ENCODE measurements at regions not wholly inside any gene's neighbourhood (a gene's known extent, or its start where the extent isn't known, plus 50 kb on each side); places are given as distances from the start of the nearest gene placed in this dataset.

DNA sequence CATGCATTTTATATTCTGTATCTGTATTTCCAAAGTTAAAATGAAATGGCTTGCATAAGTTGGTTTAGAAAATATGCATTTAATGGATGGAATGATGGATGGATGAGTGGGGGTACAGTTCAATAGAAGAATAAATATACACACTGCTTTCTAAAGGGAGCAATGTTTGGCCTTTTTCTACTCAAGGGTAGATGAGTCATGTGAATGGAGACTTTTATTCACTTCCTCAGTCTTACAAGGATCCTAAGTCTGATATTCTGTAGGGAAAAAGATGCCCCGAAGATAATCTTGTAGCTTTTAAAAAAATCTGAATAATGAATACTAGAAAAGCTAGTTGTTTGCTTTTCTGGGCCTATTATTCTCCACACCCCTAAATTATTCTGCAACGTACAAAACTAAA, 2112.1 kb downstream of the MAT2B start:
- no peak for DNase-seq

DNA sequence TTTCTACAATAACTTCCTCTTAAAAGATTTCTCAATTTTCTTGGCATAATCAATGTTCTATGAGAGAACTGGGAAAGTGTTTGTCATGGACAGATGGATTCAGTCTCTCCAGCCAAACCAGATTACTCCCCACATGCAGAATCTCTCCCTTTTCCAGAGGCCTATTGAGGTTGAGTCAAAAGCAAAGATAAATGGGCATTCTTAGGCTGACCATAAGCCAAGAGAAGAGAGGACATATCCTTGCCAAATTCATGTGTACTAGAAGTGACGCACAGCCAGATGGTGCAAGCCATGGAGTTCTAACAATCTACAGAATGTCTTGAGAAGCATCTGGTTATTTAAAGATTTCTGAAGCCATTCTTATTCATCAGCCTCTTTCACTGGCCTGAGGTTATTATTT, 2115.0 kb downstream of the MAT2B start:
- no peak for DNase-seq

- DNase-seq: no peak
Observed at GRCh38 chr5:165622864-165623536, 2117.6 kb downstream of the MAT2B start.

- no peak for DNase-seq
Observed at GRCh38 chr5:165624166-165624946, 2118.9 kb downstream of the MAT2B start.

DNA sequence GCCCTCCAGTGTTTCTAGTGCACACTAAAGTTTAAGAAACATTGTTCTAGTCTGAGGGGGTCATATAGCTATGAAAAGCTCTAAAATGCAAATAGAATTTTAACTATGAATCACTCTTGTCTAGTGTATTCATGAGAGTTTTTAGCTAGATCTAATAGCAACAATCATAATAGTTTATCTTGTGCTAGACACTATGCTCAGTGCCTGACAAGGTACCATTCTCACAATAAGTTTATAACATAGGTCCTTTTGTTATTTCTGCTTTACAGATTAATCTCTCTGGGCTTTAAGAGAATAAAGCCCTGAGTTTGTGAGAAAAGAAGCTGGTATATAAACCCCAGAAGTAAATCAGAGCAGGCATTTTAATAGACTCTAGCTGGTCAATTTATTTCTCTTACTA, 2120.7 kb downstream of the MAT2B start:
- no peak for DNase-seq

DNA sequence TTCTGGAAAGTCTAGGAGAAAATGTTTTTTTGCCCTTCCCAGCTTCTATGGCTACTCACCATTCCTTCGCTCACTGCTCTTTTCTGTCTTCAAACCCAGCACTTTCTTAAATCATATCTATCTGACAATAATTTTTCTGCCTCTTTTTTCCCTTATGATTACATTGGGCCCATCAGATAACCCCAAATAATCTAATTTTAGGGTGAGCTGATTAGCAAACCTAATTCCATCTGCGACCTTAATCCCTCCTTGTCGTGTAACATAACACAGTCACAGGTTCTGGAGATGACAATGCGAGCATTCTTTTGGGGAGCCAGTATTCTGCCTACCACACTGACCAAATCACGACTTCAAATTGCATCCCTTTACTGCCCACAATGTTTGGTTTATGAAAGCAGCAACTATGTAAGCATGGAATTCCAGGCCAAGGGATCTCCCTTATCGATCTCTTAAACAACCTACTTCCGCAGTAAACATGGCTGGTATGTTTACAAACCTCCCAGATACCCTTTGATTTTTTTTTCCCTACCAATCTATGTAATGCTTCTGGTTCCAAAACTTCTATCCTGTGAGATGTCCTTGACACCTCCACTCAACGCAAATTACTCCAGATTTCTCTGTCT, 2122.2 kb downstream of the MAT2B start:
- DNase-seq: no peak

GRCh38 chr5:165630261-165630778, 2124.9 kb downstream of the MAT2B start:
- DNase-seq: peak; percentile 38

GRCh38 chr5:165631235-165631634, 2125.8 kb downstream of the MAT2B start:
- DNase-seq: no peak

DNA sequence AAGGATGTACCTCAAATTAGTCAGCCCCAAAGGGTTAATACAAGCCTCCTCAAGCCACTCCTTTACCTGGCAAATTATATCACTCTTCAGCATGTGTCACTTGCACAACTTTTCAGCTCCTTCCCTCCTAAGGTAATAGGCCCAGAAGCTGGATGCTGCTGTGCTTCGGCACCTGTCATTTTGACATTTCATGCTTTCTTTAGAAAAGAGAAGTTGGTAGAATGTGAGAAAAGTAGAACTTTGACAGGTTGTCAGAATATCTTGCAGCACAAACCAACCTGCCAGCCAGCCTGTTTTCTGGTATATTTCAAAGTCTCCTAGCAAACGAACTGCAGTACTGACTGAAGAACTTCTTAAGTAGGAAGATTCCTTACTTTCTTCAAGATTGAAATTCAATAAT, 2136.9 kb downstream of the MAT2B start:
- DNase-seq: no peak

DNA sequence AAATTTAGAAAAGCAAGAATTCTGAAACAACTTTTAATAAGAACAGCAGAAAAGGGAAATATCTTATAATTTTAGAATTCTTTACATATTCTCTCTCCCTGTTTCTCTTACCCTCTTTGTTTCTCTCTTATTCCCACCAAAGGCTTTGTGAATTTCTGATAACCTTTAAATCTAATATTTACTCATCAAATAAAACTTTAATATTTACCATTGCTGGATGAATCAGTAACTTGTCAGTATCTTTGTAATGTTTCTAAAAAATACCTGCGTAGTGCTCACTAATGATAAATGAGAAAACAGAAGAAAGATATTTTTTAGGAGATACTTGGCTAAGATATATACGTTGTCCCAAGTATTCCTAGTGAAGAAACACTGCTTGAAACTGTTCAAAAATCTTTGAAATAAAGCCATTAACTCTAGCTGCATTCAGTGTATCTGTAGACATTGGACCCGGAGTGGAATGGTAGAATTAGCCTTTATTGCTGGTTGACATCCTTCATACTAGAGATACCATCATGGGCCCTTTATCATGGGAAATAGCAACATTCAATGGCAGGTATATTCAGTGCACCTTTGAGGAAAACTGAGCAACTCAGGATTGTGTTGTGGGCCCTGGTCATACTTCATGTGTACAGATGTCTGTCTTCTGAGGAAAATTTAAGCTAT, 2160.4 kb downstream of the MAT2B start:
- no peak for DNase-seq

GRCh38 chr5:165673499-165673898, 2168.1 kb downstream of the MAT2B start:
- no peak for DNase-seq

- DNase-seq: no peak
Observed at GRCh38 chr5:165695796-165696195, 2190.4 kb downstream of the MAT2B start.

- no peak for DNase-seq
Observed at GRCh38 chr5:165705960-165706359, 2200.5 kb downstream of the MAT2B start.

DNA sequence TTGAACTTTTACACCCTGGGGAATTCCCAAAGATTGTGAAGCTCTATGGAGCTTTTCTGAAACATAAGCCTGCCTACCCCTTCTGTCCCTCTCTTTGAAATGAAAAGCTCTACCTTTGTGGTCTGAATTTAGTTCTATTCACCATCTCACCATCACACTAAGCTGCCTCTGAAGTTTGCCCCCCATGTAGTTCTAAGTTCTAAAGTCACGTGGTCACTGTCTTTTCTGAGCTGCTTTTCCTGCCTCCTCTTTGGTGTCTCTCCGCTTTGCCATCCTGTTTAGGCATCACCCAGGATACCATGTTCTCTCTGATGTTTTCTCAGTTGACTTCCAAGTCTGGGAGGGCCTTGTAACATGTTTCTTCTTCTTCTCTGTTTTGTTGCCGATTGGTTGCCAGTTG, 2206.6 kb downstream of the MAT2B start:
- no peak for DNase-seq

DNA sequence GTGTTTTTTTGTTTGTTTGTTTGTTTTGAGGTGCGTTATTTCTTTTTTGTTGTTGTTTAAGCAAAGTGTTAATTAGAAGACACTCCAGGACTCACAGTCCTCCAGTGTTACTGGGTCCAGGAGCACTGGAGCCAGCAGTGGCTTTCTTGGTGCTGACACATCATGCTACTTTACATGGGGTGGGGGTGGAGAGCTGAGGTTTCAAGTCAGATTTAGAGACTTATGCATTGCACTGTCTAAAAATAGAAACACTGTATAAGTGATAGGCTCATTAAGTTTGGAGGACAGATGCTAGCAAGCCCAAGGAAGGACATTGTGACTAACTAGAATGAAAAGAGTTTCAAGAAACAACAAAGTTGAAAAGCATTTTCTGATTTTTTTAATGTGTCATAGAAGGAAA, 2209.2 kb downstream of the MAT2B start:
- DNase-seq: no peak

DNA sequence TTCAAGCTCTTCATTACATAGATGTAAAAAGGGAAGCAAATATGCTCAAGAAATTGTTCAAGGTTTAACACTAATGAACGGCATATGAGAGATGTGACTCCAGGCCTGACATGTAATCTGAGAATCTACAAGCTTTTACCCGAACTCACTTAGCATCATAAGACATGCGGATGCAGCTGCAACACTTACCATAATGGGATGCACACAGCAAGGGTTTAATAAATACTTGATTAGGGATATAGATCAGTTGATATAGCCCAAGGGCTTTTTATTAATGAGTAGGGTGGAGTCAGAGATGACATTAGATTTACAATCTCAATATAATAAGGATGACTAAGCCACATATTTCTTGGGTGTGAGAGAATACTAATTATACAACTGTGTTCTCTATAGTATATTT, 2215.5 kb downstream of the MAT2B start:
- DNase-seq: no peak

DNA sequence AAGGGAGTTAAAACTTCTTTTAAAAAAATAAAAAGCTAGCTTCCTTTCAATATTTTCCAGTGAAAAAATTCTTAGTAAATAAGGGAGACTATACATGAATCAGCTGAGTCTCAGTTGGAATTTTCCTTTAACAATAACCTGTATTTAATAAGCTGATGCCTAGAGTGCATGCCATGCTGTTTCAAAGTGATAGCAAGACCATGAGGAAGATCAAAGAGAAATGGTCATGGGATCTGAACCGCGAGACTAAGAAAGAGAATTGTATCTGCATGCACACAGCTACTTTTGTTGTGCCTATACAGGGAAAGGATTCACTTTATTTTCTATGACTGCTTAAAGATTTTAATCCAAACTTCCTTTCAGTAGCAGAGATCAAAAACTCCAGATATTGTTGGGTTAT, 2217.0 kb downstream of the MAT2B start:
- DNase-seq: no peak

DNA sequence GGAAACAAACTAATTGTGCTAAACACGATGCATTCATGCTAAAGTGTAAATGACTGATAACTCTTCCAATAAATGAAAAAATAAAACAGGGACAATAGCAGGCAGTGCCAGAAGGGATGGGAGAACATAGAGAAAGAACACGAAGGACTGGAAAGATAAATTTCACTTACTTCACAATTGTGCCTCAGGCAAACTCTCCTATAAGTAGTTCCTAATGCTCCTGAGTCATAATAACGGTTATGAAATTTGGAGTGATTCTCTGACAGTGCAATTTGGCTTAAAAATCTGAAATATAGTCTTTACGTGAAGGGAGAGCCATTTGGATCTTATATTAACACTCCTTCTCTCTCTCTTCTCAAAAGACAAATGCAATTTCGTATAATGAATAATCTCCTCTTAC, 2218.5 kb downstream of the MAT2B start:
- DNase-seq: no peak

- DNase-seq: no peak
Observed at GRCh38 chr5:165728425-165728824, 2223.0 kb downstream of the MAT2B start.

GRCh38 chr5:165735388-165735787, 2230.0 kb downstream of the MAT2B start:
- DNase-seq: no peak

GRCh38 chr5:165739079-165739741, 2233.8 kb downstream of the MAT2B start:
- DNase-seq: no peak

GRCh38 chr5:165757791-165758190, 2252.4 kb downstream of the MAT2B start:
- DNase-seq: no peak

- DNase-seq: no peak
Observed at GRCh38 chr5:165775111-165775510, 2269.7 kb downstream of the MAT2B start.

Data from dermis blood vessel endothelial cell (primary cell).